ENCODE measurements at regions not wholly inside any gene's neighbourhood (a gene's known extent, or its start where the extent isn't known, plus 50 kb on each side); places are given as distances from the start of the nearest gene placed in this dataset.

DNA sequence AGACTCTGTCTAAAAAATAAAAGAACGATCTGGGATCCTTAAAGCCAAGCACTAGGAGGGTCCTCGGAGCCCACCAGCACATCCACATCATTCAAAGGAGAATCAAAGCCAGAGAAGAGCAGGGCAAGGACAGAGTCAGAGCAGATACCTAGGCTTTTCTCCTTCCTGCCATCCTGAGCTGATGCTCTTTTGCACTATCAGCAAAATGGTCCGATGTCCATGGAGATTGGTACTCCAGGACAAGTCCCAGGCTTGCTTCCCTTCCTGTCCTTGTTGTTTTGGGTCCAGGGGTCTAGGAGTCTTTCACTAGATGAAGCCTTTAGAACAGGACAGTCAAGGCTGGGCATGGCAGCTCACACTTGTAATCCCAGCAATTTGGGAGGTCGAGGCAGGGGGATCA lies 58.0 kb upstream of the ELN start:
- peaks cover 2% of the 10 kb centered on the region for H3K27me3 ChIP-seq (ENCODE audit: insufficient read depth, low read length)
- H3K4me3 ChIP-seq (ENCODE audit: insufficient read depth, low read depth, low read length), result no peak overlapping the region
- no peak overlapping the region for H3K4me3 Mint-ChIP-seq (ENCODE audit: unreplicated experiment)
- no peak for FAIRE-seq
- TF ChIP-seq CTCF (IDR thresholded peaks at IDR 0.05; ENCODE audit: insufficient read depth, low read depth, low read length), result no peak
- TF ChIP-seq EZH2 (IDR thresholded peaks at IDR 0.05; ENCODE audit: insufficient read depth, low read length), result no peak
- H4K20me1 ChIP-seq (ENCODE audit: insufficient read depth, low read length), result no peaks in the 10 kb centered on the region
- H3K9me3 ChIP-seq (ENCODE audit: insufficient read depth, low read depth, low read length), result no peaks in the 10 kb centered on the region
- no peak overlapping the region for H2AFZ ChIP-seq (ENCODE audit: low read depth, low read length)
- H3K27ac ChIP-seq (ENCODE audit: low read depth, low read length), result no peak overlapping the region
- H3K27ac Mint-ChIP-seq (ENCODE audit: unreplicated experiment), result no peak overlapping the region
- H3K9ac ChIP-seq (ENCODE audit: low read length), result no peak overlapping the region
- H3K36me3 Mint-ChIP-seq (ENCODE audit: low read depth, unreplicated experiment), result no peaks in the 10 kb centered on the region
- no peak for DNase-seq (ENCODE audit: low read depth)
- H3K27me3 Mint-ChIP-seq (ENCODE audit: low read depth, unreplicated experiment), result peaks cover 22% of the 10 kb centered on the region
- no peaks in the 10 kb centered on the region for H3K4me1 ChIP-seq (ENCODE audit: insufficient read depth, low read length)
- H3K4me1 Mint-ChIP-seq (ENCODE audit: low read depth, unreplicated experiment), result no peaks in the 10 kb centered on the region
- no peaks in the 10 kb centered on the region for H3K36me3 ChIP-seq (ENCODE audit: insufficient read depth, low read length)
- H3K9me3 Mint-ChIP-seq (ENCODE audit: unreplicated experiment), result no peaks in the 10 kb centered on the region
- H3K79me2 ChIP-seq (ENCODE audit: insufficient read depth, low read length), result no peaks in the 10 kb centered on the region
- no peak overlapping the region for H3K4me2 ChIP-seq (ENCODE audit: low read length)

GRCh38 chr7:73970801-73971229 lies 57.2 kb upstream of the ELN start:
- DNase-seq (ENCODE audit: low read depth) (no peak), FAIRE-seq (no peak)
- Histone ChIP-seq H3K9ac (ENCODE audit: low read length) (no peak overlapping the region), H3K79me2 (ENCODE audit: insufficient read depth, low read length) (no peaks in the 10 kb centered on the region), H3K27me3 (ENCODE audit: insufficient read depth, low read length) (peaks cover 2% of the 10 kb centered on the region), H4K20me1 (ENCODE audit: insufficient read depth, low read length) (no peaks in the 10 kb centered on the region), H3K9me3 (ENCODE audit: insufficient read depth, low read depth, low read length) (no peaks in the 10 kb centered on the region), H3K4me1 (ENCODE audit: insufficient read depth, low read length) (no peaks in the 10 kb centered on the region), H3K4me3 (ENCODE audit: insufficient read depth, low read depth, low read length) (no peak overlapping the region), H3K36me3 (ENCODE audit: insufficient read depth, low read length) (no peaks in the 10 kb centered on the region), H2AFZ (ENCODE audit: low read depth, low read length) (no peak overlapping the region), H3K27ac (ENCODE audit: low read depth, low read length) (no peak overlapping the region), H3K4me2 (ENCODE audit: low read length) (no peak overlapping the region)
- Mint-ChIP-seq H3K9me3 (ENCODE audit: unreplicated experiment) (no peaks in the 10 kb centered on the region), H3K27me3 (ENCODE audit: low read depth, unreplicated experiment) (peaks cover 26% of the 10 kb centered on the region), H3K4me1 (ENCODE audit: low read depth, unreplicated experiment) (no peaks in the 10 kb centered on the region), H3K36me3 (ENCODE audit: low read depth, unreplicated experiment) (no peaks in the 10 kb centered on the region), H3K4me3 (ENCODE audit: unreplicated experiment) (no peak overlapping the region), H3K27ac (ENCODE audit: unreplicated experiment) (no peak overlapping the region)
- TF ChIP-seq CTCF (IDR thresholded peaks at IDR 0.05; ENCODE audit: insufficient read depth, low read depth, low read length) (no peak), EZH2 (IDR thresholded peaks at IDR 0.05; ENCODE audit: insufficient read depth, low read length) (no peak)

DNA sequence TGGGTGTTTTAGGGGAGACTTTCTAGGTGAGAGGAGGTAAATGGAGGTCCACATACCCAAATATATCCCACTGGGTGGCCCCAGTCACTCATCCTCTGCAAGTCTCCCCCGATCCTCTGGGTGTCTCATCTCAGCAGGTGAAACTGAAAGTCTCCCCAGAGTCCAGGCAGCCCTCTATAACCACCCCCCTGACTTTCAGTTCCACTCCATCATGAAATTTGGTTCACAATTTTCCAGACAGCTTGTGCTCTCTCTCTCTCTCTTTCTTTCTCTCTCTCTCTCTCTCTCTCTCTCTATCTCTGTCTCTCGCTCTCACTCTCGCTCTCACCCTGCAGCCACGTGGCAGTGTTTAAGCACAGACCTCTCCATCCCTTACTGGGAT lies 56.7 kb upstream of the ELN start:
- Histone ChIP-seq H3K9ac (ENCODE audit: low read length) (no peak overlapping the region), H3K27me3 (ENCODE audit: insufficient read depth, low read length) (peaks cover 2% of the 10 kb centered on the region), H3K36me3 (ENCODE audit: insufficient read depth, low read length) (no peaks in the 10 kb centered on the region), H3K27ac (ENCODE audit: low read depth, low read length) (no peak overlapping the region), H3K4me2 (ENCODE audit: low read length) (no peak overlapping the region), H3K79me2 (ENCODE audit: insufficient read depth, low read length) (no peaks in the 10 kb centered on the region), H3K4me1 (ENCODE audit: insufficient read depth, low read length) (no peaks in the 10 kb centered on the region), H3K4me3 (ENCODE audit: insufficient read depth, low read depth, low read length) (no peak overlapping the region), H3K9me3 (ENCODE audit: insufficient read depth, low read depth, low read length) (no peaks in the 10 kb centered on the region), H4K20me1 (ENCODE audit: insufficient read depth, low read length) (no peaks in the 10 kb centered on the region), H2AFZ (ENCODE audit: low read depth, low read length) (no peak overlapping the region)
- Mint-ChIP-seq H3K4me3 (ENCODE audit: unreplicated experiment) (no peak overlapping the region), H3K4me1 (ENCODE audit: low read depth, unreplicated experiment) (no peaks in the 10 kb centered on the region), H3K9me3 (ENCODE audit: unreplicated experiment) (no peaks in the 10 kb centered on the region), H3K27me3 (ENCODE audit: low read depth, unreplicated experiment) (peaks cover 30% of the 10 kb centered on the region), H3K36me3 (ENCODE audit: low read depth, unreplicated experiment) (no peaks in the 10 kb centered on the region), H3K27ac (ENCODE audit: unreplicated experiment) (no peak overlapping the region)
- no peak for DNase-seq (ENCODE audit: low read depth)
- no peak for TF ChIP-seq CTCF (IDR thresholded peaks at IDR 0.05; ENCODE audit: insufficient read depth, low read depth, low read length)
- TF ChIP-seq EZH2 (IDR thresholded peaks at IDR 0.05; ENCODE audit: insufficient read depth, low read length), result no peak
- no peak for FAIRE-seq
